Osteocyte (in vitro differentiated cells): ENCODE measurements at regions not wholly inside any gene's neighbourhood (a gene's known extent, or its start where the extent isn't known, plus 50 kb on each side); places are given as distances from the start of the nearest gene placed in this dataset.

Experiments used
- DNase-seq: peaks from one replicate; pipeline ENCODE4 v3.0.0; 2021; ENCODE audit warnings: mixed read lengths; ENCODE audit not compliant: unreplicated experiment; ENCODE audit errors: extremely low spot score
- H3K27ac Mint-ChIP-seq: one replicate; pipeline ENCODE4 v1.8.0; 2021; ENCODE audit warnings: mild to moderate bottlenecking, mixed read lengths; ENCODE audit not compliant: unreplicated experiment
- H3K27me3 Mint-ChIP-seq: one replicate; pipeline ENCODE4 v1.8.0; 2021; ENCODE audit warnings: mixed read lengths; ENCODE audit not compliant: unreplicated experiment
- H3K36me3 Mint-ChIP-seq: one replicate; pipeline ENCODE4 v1.8.0; 2021; ENCODE audit warnings: mixed read lengths; ENCODE audit not compliant: unreplicated experiment
- H3K4me1 Mint-ChIP-seq: one replicate; pipeline ENCODE4 v1.8.0; 2021; ENCODE audit warnings: mixed read lengths; ENCODE audit not compliant: unreplicated experiment
- H3K4me3 Mint-ChIP-seq: one replicate; pipeline ENCODE4 v1.8.0; 2021; ENCODE audit warnings: mild to moderate bottlenecking, moderate library complexity, mixed read lengths; ENCODE audit not compliant: unreplicated experiment
- H3K9me3 Mint-ChIP-seq: one replicate; pipeline ENCODE4 v1.8.0; 2021; ENCODE audit warnings: mixed read lengths; ENCODE audit not compliant: unreplicated experiment
- TF ChIP-seq, protein P1 (sequence below): fragments of 200-600 bp; sonication (generic); IDR thresholded peaks from 2 replicates; pipeline ENCODE4 v1.5.0; 2021; ENCODE audit warnings: antibody characterized with exemption, mild to moderate bottlenecking, moderate library complexity

GRCh38 chr12:91871751-91872150 is 273.9 kb downstream of the BTG1 start:
- DNase-seq: no peak
- H3K4me1 Mint-ChIP-seq: peaks cover 12% of the 10 kb centered on the region
- no peak overlapping the region for H3K27ac Mint-ChIP-seq
- H3K27me3 Mint-ChIP-seq: no peaks in the 10 kb centered on the region
- H3K4me3 Mint-ChIP-seq: no peak overlapping the region
- TF ChIP-seq, protein P1, sequence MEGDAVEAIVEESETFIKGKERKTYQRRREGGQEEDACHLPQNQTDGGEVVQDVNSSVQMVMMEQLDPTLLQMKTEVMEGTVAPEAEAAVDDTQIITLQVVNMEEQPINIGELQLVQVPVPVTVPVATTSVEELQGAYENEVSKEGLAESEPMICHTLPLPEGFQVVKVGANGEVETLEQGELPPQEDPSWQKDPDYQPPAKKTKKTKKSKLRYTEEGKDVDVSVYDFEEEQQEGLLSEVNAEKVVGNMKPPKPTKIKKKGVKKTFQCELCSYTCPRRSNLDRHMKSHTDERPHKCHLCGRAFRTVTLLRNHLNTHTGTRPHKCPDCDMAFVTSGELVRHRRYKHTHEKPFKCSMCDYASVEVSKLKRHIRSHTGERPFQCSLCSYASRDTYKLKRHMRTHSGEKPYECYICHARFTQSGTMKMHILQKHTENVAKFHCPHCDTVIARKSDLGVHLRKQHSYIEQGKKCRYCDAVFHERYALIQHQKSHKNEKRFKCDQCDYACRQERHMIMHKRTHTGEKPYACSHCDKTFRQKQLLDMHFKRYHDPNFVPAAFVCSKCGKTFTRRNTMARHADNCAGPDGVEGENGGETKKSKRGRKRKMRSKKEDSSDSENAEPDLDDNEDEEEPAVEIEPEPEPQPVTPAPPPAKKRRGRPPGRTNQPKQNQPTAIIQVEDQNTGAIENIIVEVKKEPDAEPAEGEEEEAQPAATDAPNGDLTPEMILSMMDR: no peak
- H3K9me3 Mint-ChIP-seq: no peaks in the 10 kb centered on the region
- no peaks in the 10 kb centered on the region for H3K36me3 Mint-ChIP-seq

GRCh38 chr12:91870872-91871707 is 274.6 kb downstream of the BTG1 start:
- H3K9me3 Mint-ChIP-seq: no peaks in the 10 kb centered on the region
- TF ChIP-seq, protein P1: no peak
- peaks cover 12% of the 10 kb centered on the region for H3K4me1 Mint-ChIP-seq
- no peak overlapping the region for H3K4me3 Mint-ChIP-seq
- no peak overlapping the region for H3K27ac Mint-ChIP-seq
- H3K36me3 Mint-ChIP-seq: no peaks in the 10 kb centered on the region
- H3K27me3 Mint-ChIP-seq: no peaks in the 10 kb centered on the region
- no peak for DNase-seq

- TF ChIP-seq, protein P1: no peak
- no peak for DNase-seq
- Mint-ChIP-seq H3K4me1 (no peaks in the 10 kb centered on the region), H3K27ac (no peak overlapping the region), H3K27me3 (no peaks in the 10 kb centered on the region), H3K4me3 (no peak overlapping the region), H3K9me3 (no peaks in the 10 kb centered on the region), H3K36me3 (no peaks in the 10 kb centered on the region)
Observed at GRCh38 chr12:91868054-91868453, 277.6 kb downstream of the BTG1 start.

DNA sequence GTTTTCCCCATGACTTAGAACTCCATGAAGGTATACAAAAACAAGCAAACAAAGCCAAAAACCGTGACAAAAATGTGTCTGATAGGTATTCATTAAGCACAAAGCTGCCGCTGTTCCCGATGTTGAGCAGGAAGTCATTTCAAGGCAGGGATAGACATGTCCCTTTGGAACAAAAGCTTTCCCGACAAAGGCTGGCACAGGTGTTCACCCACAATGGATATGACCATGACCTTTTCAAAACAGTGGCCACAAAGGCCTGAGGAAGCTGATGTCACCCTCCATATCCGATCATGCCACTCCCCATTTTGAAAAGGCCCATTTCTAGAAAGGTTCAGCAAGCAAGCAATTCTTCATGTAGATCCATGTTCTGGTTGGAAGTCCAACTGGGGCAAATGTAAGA is 279.1 kb downstream of the BTG1 start:
- TF ChIP-seq, protein P1: no peak
- H3K9me3 Mint-ChIP-seq: no peaks in the 10 kb centered on the region
- no peak overlapping the region for H3K27ac Mint-ChIP-seq
- H3K27me3 Mint-ChIP-seq: no peaks in the 10 kb centered on the region
- no peaks in the 10 kb centered on the region for H3K4me1 Mint-ChIP-seq
- H3K4me3 Mint-ChIP-seq: no peak overlapping the region
- H3K36me3 Mint-ChIP-seq: no peaks in the 10 kb centered on the region
- no peak for DNase-seq

GRCh38 chr12:91863702-91864101 is 281.9 kb downstream of the BTG1 start:
- H3K27me3 Mint-ChIP-seq: no peaks in the 10 kb centered on the region
- no peaks in the 10 kb centered on the region for H3K9me3 Mint-ChIP-seq
- H3K27ac Mint-ChIP-seq: no peak overlapping the region
- TF ChIP-seq, protein P1: no peak
- no peaks in the 10 kb centered on the region for H3K36me3 Mint-ChIP-seq
- no peak for DNase-seq
- H3K4me1 Mint-ChIP-seq: no peaks in the 10 kb centered on the region
- H3K4me3 Mint-ChIP-seq: no peak overlapping the region
